ENCODE measurements at regions not wholly inside any gene's neighbourhood (a gene's known extent, or its start where the extent isn't known, plus 50 kb on each side); places are given as distances from the start of the nearest gene placed in this dataset.

DNA sequence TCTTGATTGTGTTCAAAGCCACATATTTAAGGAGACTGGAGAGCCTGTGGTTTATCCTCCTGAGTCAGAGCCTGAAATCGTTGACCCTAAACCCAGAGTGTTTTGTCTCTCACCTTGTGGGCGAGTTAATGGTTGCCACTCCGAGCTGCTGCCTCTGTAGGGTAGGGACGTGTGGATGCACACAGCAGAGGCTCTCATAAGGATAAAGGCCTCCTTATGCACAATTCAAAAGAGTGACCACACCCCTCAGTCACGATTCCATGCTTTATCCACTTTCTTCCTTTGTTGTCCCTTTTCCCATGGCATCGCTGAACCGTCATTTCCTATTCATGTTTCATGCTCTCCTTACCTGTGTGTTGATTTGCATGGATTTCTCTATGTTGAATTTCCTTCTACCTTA lies 805.0 kb upstream of the RBFOX1 start:
- no peak for DNase-seq

DNA sequence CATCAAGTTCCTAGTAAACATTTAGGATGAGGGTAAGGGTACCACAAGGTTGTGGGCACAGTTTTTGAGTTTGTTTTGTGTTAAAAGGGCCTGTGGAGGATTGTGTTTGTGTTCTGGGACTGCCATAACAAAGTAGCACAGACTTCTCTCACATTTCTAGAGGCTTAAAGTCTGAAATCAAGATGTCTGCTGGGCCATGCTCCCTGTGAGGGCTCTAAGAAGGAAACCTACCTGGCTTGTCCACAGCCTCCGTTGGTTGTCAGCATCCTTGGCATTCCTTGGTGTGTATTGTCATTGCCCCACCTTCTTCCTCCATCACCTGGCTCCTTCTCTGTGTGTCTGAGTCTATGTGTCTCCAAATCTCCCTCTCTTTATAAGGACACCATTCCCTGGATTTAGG lies 808.1 kb upstream of the RBFOX1 start:
- DNase-seq: no peak

DNA sequence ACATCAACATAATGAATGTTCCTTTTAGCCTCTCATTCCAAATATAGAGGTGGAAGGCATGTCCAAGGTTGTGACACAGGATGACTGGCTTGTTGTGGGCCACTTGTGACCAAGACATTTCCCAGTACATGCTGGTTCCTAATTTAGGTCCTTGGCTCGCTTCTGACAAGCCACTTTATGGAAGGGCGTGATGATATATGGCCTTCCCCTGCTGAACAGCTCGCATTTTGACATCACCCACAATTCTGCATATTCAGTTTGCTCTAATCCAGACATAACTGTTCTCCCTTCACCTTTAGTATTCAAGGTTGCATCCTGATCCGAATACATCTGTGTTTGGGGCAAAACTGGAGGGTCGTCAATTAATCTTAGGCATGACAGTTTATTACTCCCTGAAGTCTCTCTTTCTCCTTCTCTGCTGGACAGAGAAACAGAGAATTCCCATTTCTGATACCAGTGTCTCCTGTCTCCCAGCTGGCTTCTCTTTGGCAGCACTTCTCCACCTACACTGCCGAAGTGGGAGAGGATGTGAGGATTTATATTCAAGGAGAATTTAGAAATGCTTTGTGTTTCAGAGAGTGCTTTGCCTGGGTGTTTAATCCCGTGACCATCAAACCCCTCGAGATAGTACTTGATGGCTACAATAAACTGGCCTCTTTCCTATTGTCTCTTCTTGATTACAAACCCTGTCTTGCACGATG lies 815.5 kb upstream of the RBFOX1 start:
- DNase-seq: no peak

DNA sequence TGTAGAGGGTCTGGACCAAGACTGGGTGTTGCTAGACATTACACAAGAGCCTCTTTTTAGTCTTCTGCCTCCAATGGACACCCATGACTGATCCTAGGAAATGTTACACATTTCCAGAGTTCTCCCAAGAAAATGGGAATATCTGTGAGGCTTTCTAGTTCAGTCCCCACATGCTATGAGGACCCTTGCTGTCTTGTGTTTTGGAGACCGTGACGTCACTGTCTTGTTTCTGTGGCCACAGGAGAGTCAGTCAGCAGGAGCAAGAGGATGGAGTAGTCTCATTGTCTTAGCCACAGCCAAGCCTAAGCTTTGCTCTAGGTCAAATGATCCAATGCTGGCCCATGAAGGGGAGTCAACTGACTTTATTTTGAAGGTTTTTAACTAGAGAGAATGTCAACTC lies 820.1 kb upstream of the RBFOX1 start:
- DNase-seq: no peak

DNA sequence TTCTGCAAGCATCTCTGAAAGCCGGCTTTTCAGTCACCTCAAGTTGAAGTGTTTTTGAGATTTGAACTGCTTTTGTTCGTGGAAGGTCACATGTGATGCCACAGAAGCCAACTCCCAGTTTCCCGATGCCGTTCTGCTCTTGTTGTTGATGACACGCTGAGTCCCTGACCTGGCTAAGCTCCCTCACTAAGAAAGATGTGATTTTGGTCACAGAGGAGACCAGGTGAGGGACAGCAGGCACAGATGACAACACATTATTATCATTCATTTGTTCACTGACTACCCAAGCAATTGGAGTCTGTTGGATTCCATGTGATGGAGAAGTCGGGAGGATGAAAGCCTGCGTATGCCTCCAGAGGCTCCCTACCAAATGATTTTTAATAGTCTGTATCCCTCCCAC lies 822.4 kb upstream of the RBFOX1 start:
- DNase-seq: no peak

DNA sequence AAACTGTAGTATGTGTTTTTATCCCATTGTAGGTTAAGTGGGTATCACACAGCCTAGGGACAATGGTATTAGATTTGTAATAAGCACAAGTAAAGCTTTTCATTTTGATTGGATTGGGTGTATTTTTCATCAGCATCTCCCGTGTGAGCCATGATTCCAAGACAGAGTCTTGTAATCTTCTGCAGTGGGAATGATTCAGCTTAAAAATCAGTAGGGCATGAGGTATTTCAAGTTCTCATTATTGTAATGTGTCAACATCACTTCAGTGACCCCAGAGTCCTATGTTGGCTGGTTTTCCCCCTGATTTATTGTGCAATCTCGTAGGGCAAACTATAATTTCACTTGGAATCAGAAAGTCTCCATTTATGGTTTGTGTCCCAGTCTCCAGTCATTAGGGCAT lies 833.2 kb upstream of the RBFOX1 start:
- DNase-seq: no peak

DNA sequence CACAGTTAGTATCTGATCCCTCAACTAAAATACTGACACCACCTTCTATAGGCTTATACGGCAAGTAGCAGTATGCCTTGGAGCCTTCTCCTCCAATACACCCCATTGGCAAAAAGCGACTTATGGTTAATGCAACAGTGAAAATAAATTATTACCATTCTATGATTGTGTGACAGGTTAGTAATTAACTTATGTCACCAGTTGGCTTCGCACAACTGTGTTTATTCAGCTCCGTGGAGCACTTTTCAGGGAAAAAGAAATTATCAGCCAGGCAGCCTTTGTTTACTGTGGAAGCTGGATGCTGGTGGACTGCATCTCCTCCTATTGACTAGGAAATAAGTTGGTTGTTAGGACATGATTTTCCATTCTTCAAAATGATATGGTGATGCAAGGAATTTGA lies 833.8 kb upstream of the RBFOX1 start:
- DNase-seq: no peak

DNA sequence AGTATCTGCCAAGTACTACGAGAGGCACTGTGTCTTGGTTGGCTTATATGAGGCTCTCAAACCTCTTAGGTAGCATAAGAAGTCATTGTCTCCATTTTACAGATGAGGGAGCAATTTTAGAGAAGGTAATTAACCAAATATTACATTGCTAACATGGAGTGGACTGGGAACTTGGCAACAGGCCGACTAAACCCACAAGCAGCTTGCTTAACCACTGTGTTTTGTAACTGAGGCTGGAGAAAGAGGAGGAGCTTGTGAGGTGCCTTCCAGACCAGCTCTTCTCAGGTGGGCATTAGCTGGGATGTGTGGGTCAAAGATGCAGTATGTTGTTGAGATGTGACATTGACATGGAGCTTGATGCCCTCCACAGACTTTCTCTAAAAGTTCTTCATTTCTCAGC lies 835.6 kb upstream of the RBFOX1 start:
- DNase-seq: no peak

DNA sequence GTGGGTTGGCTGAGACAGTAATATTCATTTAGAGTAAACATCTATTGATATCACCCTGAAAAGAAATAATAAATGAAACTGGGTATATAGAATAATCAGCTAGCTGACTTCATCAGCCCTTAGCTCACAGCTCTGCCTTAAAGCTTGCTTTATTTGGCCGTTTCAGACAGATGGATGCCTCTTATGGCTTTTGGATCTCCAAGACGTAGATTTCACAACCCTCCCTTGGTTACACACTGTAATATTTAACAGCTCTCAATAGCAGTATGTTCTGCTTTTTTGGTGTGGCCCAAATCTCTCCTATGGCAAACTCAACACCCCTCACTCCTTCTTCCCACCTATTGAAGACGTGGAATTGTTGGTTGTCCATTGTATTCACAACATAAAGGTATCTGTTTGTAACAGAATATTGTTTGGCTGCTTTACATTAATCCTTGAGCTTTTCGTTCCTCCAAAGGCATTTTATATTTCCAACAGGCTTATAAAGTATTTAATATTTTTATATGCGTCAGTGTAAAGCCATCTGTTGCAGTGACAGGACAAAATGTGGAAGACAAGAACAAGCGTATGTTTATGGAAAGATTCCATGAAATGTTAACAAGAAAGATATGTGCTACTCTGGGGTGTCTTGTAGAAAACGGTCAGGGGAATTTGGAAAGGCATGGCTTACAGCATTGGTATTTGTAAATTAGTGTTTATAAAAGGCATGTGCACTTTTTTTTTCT lies 837.0 kb upstream of the RBFOX1 start:
- no peak for DNase-seq

DNA sequence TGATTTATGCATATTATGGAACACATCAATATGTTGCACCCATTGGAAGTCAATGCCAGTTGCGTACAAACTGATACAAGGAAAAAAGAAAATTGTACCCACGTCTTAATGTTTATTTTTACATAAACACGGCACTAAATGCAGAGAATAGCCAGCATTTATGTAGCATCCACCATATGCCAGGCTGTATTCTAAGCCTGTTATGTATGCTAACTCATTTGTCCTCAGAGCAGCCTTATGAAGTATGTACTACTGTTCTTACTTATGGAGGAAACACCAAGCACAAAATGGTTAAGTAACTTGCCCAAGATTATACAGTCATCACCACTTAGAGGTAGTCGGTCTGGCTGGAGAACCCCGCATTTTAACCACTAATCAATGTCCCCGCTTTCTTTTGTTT lies 837.9 kb upstream of the RBFOX1 start:
- no peak for DNase-seq

DNA sequence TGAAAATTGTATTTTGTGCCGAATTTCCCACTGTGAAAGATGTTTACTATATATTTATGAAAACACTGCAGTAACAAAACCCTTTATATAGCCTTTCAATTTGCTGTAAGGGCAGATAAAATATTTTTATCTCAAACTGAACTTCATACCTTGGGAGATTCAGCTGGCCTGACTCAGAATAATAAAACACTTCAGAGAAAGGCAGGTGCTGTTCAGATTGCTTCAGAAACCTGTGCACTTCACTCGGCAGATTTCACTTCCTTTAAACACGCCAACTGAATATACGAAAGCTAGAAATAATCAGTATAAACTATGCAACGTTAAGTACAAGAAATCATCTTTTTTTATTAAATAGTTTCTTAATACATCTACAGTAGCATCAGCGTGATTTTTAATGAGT lies 839.1 kb upstream of the RBFOX1 start:
- no peak for DNase-seq

DNA sequence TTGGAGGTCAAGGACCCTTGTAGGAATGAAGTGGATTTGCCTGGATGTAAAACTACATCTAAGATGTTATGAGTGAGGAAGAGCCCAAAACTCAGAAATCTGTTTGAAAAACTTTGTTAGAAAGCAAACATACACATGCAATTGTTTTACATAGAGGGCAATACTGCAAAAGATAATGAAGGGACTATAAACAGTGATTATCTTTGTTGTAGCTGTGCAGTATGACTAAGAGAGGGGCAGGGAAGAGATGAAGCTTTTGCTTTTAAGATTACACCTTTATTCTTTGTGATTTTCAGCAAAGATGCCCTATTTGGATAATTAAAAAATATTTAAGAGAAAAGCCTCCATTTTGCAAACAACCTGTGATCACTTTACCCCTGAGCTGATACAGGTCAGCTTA lies 839.9 kb upstream of the RBFOX1 start:
- DNase-seq: no peak

DNA sequence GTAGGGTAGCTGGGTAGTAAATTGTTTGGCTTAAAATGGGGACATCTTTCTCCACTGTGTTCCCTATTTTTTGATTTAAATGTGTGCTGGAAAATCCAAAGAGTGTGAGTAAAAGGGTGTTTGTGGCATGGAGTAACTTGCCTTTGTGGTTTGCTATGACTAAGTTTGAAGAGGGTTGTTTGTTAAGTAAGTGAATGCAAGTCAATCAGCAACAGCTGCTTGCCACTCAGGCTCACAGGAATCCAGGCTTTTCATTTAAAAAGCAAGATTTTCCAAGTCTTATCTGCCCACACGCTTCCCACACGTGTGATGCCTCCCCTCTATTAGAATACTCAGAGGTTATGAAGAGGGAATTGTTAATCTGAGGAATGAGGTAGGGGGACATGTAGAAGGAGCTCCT lies 847.7 kb upstream of the RBFOX1 start:
- DNase-seq: peak in 1 of 51 donors; percentile 3

DNA sequence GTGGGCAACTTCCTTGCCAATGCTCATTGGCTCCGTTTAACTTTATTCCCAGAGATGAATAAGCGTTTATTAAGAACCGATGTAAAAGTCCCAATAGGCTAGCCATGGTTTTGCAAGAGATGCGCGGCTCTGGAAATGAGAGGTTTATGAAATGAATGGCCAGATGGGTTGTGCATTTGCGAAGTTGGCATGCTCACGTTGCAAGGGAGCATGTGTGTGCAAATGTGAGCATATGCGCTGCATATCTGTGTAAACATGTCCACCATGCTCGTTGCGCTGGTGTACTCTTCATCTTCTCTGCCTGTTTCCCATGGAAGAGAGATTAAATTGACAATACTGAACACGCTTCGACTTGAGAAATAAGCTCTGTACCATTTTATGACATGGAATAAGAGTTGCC lies 848.6 kb upstream of the RBFOX1 start:
- no peak for DNase-seq

DNA sequence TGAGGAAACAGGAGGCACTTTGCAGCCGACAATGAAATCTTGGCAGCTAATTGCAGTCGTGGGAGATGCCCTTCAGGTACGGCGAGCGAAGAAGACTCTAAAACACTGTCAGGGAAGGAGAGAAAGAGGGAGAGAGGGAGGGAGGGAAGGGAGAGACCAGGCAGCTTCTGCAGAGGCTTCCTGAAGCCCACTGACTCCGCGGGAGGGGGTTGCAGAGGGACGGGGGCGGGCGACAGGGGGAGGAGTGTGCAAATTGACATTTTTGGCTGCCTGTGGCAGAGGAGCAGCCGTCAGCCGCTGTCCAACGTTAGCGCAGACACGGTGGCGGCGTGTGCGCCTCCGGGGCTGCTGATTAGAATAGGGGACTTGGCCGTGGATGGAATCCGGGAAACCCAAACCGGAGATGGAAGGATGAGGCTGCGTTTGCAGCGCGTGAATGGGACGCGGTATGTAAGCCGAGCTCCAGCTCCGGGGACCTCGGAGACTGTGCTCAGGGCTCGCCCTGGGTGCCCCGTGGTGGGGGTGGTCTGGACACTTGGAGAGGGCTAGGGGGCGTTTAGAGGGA lies 849.1 kb upstream of the RBFOX1 start:
- peak in 18 of 51 donors; percentile 4 to 38 (median 16) for DNase-seq

DNA sequence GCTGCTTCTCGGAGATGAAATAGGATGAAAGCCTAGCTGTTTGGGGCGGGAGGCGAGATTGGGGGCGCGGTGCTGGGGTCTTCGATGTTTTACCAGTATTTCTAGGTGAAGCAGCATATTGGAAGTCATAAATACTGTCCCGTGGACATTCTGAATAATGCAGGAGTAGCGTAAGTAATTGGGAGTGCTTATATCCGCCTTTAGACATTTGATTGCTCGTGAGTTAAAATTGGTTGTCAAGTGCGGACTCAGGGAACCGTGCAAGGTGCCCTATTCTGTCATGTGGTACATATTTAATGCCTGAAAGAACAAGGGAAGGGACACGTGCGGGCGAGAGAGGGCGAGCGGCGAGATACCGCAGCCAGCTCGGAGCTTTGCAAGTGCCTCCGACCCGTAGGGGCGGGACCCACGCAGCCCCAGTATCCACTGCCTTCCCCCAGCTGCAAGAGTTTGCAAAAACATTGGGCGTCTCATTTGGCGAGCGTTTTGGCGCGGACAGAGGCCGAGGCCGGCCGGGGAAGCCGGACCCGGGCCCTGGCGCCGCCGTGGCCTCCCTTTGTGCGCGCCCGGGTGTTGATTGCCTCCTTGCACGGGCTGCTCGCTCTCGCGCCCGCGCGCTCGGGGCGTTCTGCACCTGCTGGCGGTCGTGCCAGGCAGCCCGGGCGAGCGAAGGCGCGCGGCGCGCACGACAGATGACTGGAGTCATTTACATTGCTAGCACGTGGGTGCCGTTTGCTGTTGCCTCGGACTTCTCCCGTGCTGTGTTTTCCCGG lies 849.8 kb upstream of the RBFOX1 start:
- peak in 29 of 51 donors; percentile 1 to 67 (median 18) for DNase-seq

DNA sequence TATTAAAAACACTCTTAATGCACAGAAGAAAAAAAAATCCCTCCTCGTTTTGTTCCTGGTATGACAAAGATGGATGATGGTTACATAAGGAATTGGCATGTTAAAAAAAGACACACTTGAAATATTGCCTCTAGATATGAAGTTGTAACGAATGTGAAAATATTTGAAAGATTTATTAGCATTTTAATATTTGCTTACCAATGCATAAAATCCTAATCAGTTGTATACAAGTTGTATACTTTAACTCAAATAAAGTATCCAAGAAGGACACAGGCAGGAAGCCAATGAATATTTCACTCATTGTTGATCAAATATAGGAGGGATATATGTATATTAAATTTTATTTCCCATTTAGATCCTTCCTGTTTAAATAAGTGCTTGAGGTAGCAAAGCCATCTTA lies 850.8 kb upstream of the RBFOX1 start:
- no peak for DNase-seq

DNA sequence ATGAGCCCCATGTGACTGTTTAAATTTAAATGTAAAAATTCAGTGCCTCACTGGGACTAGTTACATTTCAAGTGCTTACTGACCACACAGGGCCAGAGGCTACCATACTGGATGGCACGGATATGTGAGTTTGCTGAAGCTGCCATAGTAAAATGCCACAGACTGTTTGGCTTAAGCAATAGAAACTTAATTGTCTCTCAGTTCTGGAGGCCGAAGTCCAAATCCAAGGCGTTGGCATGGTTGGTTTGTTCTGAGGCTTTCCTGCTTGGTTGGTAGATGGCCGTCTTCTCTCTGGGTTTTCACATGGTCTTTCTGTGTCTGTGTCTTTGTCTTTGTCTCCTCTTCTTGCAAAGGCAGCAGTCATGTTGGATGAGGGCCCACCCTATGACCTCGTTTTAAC lies 878.9 kb upstream of the RBFOX1 start:
- no peak for DNase-seq

DNA sequence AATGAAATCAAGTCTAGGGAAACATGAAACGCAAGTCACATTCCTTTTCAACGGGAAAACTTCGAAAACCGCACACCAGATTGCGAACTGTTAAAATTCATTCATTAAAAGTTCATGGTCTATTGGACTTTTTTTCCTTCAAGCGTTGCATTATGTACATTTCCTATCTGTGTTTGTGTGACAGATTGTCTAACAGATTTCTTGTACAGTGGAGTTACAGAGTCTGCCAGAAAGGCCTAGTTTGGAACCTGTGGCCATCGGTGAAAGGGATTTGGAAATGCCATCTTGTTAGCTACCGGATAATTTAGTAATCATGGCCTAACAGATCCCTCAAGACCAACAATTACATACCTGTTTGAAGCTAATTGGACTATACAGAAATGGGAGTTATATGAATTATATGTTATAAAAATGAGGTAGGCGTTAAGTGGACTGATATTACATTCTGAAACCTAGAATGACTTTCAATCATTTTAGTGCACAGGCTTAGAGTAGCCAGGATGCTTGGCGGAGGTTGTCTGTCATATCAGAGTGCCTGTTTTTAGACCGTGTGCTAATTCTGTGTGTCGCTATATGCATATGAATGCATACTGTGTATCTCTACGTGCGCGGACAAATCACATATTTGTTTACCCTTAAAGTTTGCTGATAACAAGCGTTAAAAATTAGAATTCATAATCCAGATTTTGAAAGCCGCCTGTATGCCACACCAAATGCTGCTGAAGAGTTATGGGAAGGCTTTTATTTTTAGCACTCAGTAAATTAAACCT lies 885.4 kb upstream of the RBFOX1 start:
- no peak for DNase-seq

DNA sequence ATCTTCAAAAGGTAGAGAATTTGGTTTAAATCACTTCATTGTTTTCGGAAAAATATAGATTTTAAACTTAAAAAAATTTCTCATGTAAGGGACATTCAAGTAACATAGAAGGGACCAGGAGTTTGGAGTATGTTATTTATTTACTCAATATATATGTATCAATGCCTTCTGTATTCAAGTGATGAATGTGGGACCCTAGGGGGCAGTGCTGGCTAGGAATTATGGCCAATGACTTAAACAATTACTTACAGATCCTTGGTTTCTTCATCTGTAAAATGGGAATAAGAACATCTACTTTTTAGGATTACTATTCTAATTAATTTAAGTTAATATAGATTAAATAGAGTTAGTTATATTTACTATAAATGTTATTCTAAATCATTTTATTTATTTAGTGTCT lies 886.3 kb upstream of the RBFOX1 start:
- DNase-seq: no peak

DNA sequence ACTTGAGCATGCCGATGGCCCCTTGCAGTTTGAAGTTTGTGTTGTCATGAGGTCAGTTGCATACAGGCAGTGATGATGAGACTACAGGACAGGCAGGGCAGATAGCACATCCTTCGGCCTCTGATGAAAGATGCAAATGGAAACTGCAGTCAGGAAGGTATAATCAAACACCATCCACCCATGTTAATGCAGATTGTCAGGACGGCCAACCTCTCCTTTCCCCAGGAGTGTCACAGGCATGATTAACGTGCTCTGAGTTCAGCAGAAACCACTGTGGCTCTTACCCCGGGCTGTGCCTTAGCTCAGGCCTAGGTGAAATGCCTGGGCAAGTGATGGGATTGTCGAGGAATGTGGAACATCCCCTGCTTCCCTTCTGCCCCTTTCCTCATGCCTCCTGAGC lies 893.5 kb upstream of the RBFOX1 start:
- no peak for DNase-seq

DNA sequence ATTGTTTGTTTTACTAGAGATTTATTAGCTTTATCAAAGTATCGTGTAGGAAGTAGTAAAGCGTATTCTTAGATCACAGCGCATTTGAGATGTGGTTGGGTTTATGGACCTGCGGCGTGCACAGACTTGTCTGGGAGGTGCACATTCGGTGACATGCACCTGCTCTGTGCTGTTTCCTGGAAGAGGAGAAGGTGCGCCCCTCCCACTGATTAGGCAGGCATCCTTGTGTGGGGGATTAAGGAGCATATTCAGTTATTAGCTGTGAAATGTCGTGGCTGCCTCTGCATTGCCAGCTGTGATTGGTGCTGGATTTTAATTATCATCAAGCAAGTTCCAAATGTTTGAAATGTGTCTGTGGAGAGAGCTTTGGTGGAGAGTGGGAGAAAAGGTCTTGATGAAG lies 903.8 kb upstream of the RBFOX1 start:
- no peak for DNase-seq
